Testis (tissue), 2 donors: ENCODE measurements at regions not wholly inside any gene's neighbourhood (a gene's known extent, or its start where the extent isn't known, plus 50 kb on each side); places are given as distances from the start of the nearest gene placed in this dataset.

Experiments used
- DNase-seq: peaks from one replicate; pipeline ENCODE4 v3.0.0-alpha.2; 2019
- H3K27ac ChIP-seq, 2 donors: fragments of 200-600 bp; sonication (generic); one replicate each; pipeline ENCODE4 v1.5.1; 2019
- H3K27me3 ChIP-seq: fragments of 200-600 bp; sonication (generic); one replicate; pipeline ENCODE4 v1.5.1; 2019
- H3K36me3 ChIP-seq: fragments of 200-600 bp; sonication (generic); one replicate; pipeline ENCODE4 v1.5.1; 2017; ENCODE audit warnings: low read depth; ENCODE audit errors: missing control alignments
- H3K4me1 ChIP-seq: fragments of 200-600 bp; sonication (generic); one replicate; pipeline ENCODE4 v1.5.1; 2019
- H3K4me3 ChIP-seq, 2 donors: fragments of 200-600 bp; sonication (generic); one replicate each; pipeline ENCODE4 v1.5.1; 2017 to 2019
- H3K9me3 ChIP-seq: fragments of 200-600 bp; sonication (generic); one replicate; pipeline ENCODE4 v1.5.1; 2017
- CTCF ChIP-seq, 3 experiments: fragments of 450-650 bp in 2 of 3; fragments of 200-600 bp in 1 of 3; sonication (generic) in 1 of 3; IDR thresholded peaks; one replicate each; pipeline ENCODE4 v1.5.1; 2016 to 2019; ENCODE audit warnings: antibody characterized with exemption in 3 of 3, mild to moderate bottlenecking in 2 of 3, moderate library complexity in 1 of 3
- POLR2A ChIP-seq: fragments of 450-650 bp; IDR thresholded peaks from one replicate; pipeline ENCODE4 v1.6.1; 2017; ENCODE audit warnings: antibody characterized with exemption, mild to moderate bottlenecking, moderate library complexity
- WGBS, 2 donors: methylation state at CpG; one replicate each; pipeline ENCODE4 v1.1.5; 2018; 5-methylcytosine and 5-hydroxymethylcytosine counted together
- intact Hi-C: fragments of 100-400 bp; cut with DNase I; formaldehyde crosslinking; loops from one replicate; pipeline ENCODE4 v1.15.1; 2023; ENCODE audit warnings: low total_unique reads

- DNase-seq: no peak
- H3K4me1 ChIP-seq: no peaks in the 10 kb centered on the region
- TF ChIP-seq POLR2A: no peak
- TF ChIP-seq CTCF (IDR thresholded peaks at IDR 0.05): no peak
- H3K9me3 ChIP-seq: no peaks in the 10 kb centered on the region
- intact Hi-C loops: no loop called here
- 88 to 94% methylated on average over 7 of the region's 7 CpGs for WGBS, 2 donors
- H3K27ac ChIP-seq: no peak overlapping the region
- H3K27me3 ChIP-seq: no peaks in the 10 kb centered on the region
- H3K4me3 ChIP-seq: no peak overlapping the region
- H3K36me3 ChIP-seq: no peaks in the 10 kb centered on the region
Observed at GRCh38 chr14:101026341-101026740, 122.8 kb upstream of the RTL1 start.

- Histone ChIP-seq H3K9me3 (no peaks in the 10 kb centered on the region), H3K4me3 (no peak overlapping the region), H3K36me3 (no peaks in the 10 kb centered on the region), H3K4me1 (no peaks in the 10 kb centered on the region), H3K27ac (no peak overlapping the region), H3K27me3 (no peaks in the 10 kb centered on the region)
- no peak for DNase-seq
- 88 to 94% methylated on average over 9 to 10 of the region's 10 CpGs for WGBS, 2 donors
- intact Hi-C loops: no loop called here
- TF ChIP-seq POLR2A: no peak
- TF ChIP-seq CTCF (IDR thresholded peaks at IDR 0.05): no peak
Observed at GRCh38 chr14:101027291-101027690, 123.8 kb upstream of the RTL1 start.

- no peak for TF ChIP-seq POLR2A
- TF ChIP-seq CTCF (IDR thresholded peaks at IDR 0.05): no peak
- no peak for DNase-seq
- WGBS, 2 donors: 90 to 100% methylated on average over 5 of the region's 5 CpGs
- Histone ChIP-seq H3K9me3 (no peaks in the 10 kb centered on the region), H3K27me3 (no peaks in the 10 kb centered on the region), H3K36me3 (no peaks in the 10 kb centered on the region), H3K4me1 (no peaks in the 10 kb centered on the region), H3K4me3 (no peak overlapping the region), H3K27ac (no peak overlapping the region)
- intact Hi-C loops: no loop called here
Observed at GRCh38 chr14:101027966-101028365, 124.4 kb upstream of the RTL1 start.

- no peak overlapping the region for H3K27ac ChIP-seq
- intact Hi-C loops: no loop called here
- H3K4me1 ChIP-seq: no peaks in the 10 kb centered on the region
- no peaks in the 10 kb centered on the region for H3K27me3 ChIP-seq
- DNase-seq: no peak
- TF ChIP-seq CTCF (IDR thresholded peaks at IDR 0.05): no peak
- no peak for TF ChIP-seq POLR2A
- H3K36me3 ChIP-seq: no peaks in the 10 kb centered on the region
- 91 to 94% methylated on average over 20 of the region's 20 CpGs for WGBS, 2 donors
- H3K9me3 ChIP-seq: no peaks in the 10 kb centered on the region
- no peak overlapping the region for H3K4me3 ChIP-seq
Observed at GRCh38 chr14:101028971-101029667, 125.6 kb upstream of the RTL1 start.

GRCh38 chr14:101029668-101030290, 126.3 kb upstream of the RTL1 start:
- intact Hi-C loops: no loop called here
- H3K4me1 ChIP-seq: no peaks in the 10 kb centered on the region
- WGBS, 2 donors: 83 to 89% methylated on average over 23 to 25 of the region's 25 CpGs
- H3K27ac ChIP-seq: no peak overlapping the region
- no peak for TF ChIP-seq POLR2A
- no peak for TF ChIP-seq CTCF (IDR thresholded peaks at IDR 0.05)
- H3K27me3 ChIP-seq: no peaks in the 10 kb centered on the region
- no peak for DNase-seq
- H3K36me3 ChIP-seq: no peaks in the 10 kb centered on the region
- no peaks in the 10 kb centered on the region for H3K9me3 ChIP-seq
- H3K4me3 ChIP-seq: no peak overlapping the region
